ENCODE measurements at regions not wholly inside any gene's neighbourhood (a gene's known extent, or its start where the extent isn't known, plus 50 kb on each side); places are given as distances from the start of the nearest gene placed in this dataset.

- 77 to 80% methylated on average over 14 of the region's 14 CpGs for WGBS, 2 donors
- Histone ChIP-seq H3K4me1 (no peaks in the 10 kb centered on the region), H3K27ac (no peak overlapping the region), H3K36me3 (no peaks in the 10 kb centered on the region), H3K27me3 (peaks cover 0 to 21% (median 0%) of the 10 kb centered on the region in 4 donors), H3K4me3 (no peak overlapping the region), H3K9me3 (no peaks in the 10 kb centered on the region)
- intact Hi-C loops (cut with DNase I) = no loop called here
- TF ChIP-seq POLR2A (IDR thresholded peaks at IDR 0.05) (no peak), CTCF (IDR thresholded peaks at IDR 0.05) (no peak)
- no peak for DNase-seq
Observed at GRCh38 chr20:48571949-48572847, 255.6 kb downstream of the PREX1 start.

GRCh38 chr20:48569679-48570078, 258.1 kb downstream of the PREX1 start:
- intact Hi-C loops (cut with DNase I) = no loop called here
- Histone ChIP-seq H3K4me3 (no peak overlapping the region), H3K27me3 (peaks cover 0 to 30% (median 1%) of the 10 kb centered on the region in 4 donors), H3K36me3 (no peaks in the 10 kb centered on the region), H3K27ac (no peak overlapping the region), H3K4me1 (no peaks in the 10 kb centered on the region), H3K9me3 (no peaks in the 10 kb centered on the region)
- no peak for TF ChIP-seq CTCF (IDR thresholded peaks at IDR 0.05)
- TF ChIP-seq POLR2A (IDR thresholded peaks at IDR 0.05) = no peak
- WGBS, 2 donors = 52 to 81% methylated on average over 5 to 6 of the region's 9 CpGs
- DNase-seq = no peak

GRCh38 chr20:48568520-48568919, 259.3 kb downstream of the PREX1 start:
- H3K27ac ChIP-seq = no peak overlapping the region
- TF ChIP-seq POLR2A (IDR thresholded peaks at IDR 0.05) (no peak), CTCF (IDR thresholded peaks at IDR 0.05) (no peak)
- no peak for DNase-seq
- intact Hi-C loops (cut with DNase I) = no loop called here
- 81 to 82% methylated on average over 5 of the region's 5 CpGs for WGBS, 2 donors
- peaks cover 0 to 6% (median 0%) of the 10 kb centered on the region in 3 donors for H3K9me3 ChIP-seq
- H3K36me3 ChIP-seq = no peaks in the 10 kb centered on the region
- H3K27me3 ChIP-seq = peaks cover 0 to 38% (median 1%) of the 10 kb centered on the region in 4 donors
- no peaks in the 10 kb centered on the region for H3K4me1 ChIP-seq
- H3K4me3 ChIP-seq = no peak overlapping the region

- Histone ChIP-seq H3K27me3 (peaks cover 0 to 42% (median 1%) of the 10 kb centered on the region in 4 donors), H3K4me3 (no peak overlapping the region), H3K9me3 (peaks cover 0 to 6% (median 0%) of the 10 kb centered on the region in 3 donors), H3K4me1 (no peaks in the 10 kb centered on the region), H3K27ac (no peak overlapping the region), H3K36me3 (no peaks in the 10 kb centered on the region)
- intact Hi-C loops (cut with DNase I) = no loop called here
- no peak for DNase-seq
- TF ChIP-seq CTCF (IDR thresholded peaks at IDR 0.05) = no peak
- TF ChIP-seq POLR2A (IDR thresholded peaks at IDR 0.05) = no peak
- 18 to 42% methylated on average over 1 of the region's 5 CpGs for WGBS, 2 donors
Observed at GRCh38 chr20:48567145-48567544, 260.7 kb downstream of the PREX1 start.

- H3K27me3 ChIP-seq = peaks cover 0 to 47% (median 1%) of the 10 kb centered on the region in 4 donors
- H3K4me3 ChIP-seq = no peak overlapping the region
- intact Hi-C loops (cut with DNase I) = no loop called here
- H3K4me1 ChIP-seq = no peaks in the 10 kb centered on the region
- no peak for DNase-seq
- 72 to 84% methylated on average over 8 of the region's 8 CpGs for WGBS, 2 donors
- TF ChIP-seq POLR2A (IDR thresholded peaks at IDR 0.05) (no peak), CTCF (IDR thresholded peaks at IDR 0.05) (no peak)
- peaks cover 0 to 6% (median 0%) of the 10 kb centered on the region in 3 donors for H3K9me3 ChIP-seq
- no peak overlapping the region for H3K27ac ChIP-seq
- H3K36me3 ChIP-seq = no peaks in the 10 kb centered on the region
Observed at GRCh38 chr20:48564982-48565539, 262.7 kb downstream of the PREX1 start.

Measured in esophagus squamous epithelium (tissue), 5 donors.